HEK293 (cell line): ENCODE measurements at regions not wholly inside any gene's neighbourhood (a gene's known extent, or its start where the extent isn't known, plus 50 kb on each side); places are given as distances from the start of the nearest gene placed in this dataset.

Experiments
- CTCF ChIA-PET: fragments of 350-600 bp; formaldehyde crosslinking; extraction: SDS; loops from one replicate; lab custom pipeline; 2021; ENCODE audit warnings: antibody characterized with exemption; lab: Yijun Ruan, JAX
- POLR2A ChIA-PET: fragments of 300-600 bp; formaldehyde crosslinking; extraction: SDS; loops from one replicate; lab custom pipeline; 2020; ENCODE audit warnings: antibody characterized with exemption, inconsistent platforms; lab: Yijun Ruan, JAX
- H3K27ac ChIP-seq: fragments of 200-500 bp; sonication (Bioruptor generic); 2 replicates; pipeline ENCODE4 v1.5.1; 2014; ENCODE audit warnings: low read depth, low read length, control low read depth, inconsistent platforms; ENCODE audit errors: extremely low read depth
- H3K36me3 ChIP-seq, 2 experiments: fragments of 200-500 bp in 1 of 2; sonication (Bioruptor generic) in 1 of 2; 1 replicate in 1 of 2; 2 replicates in 1 of 2; pipeline ENCODE4 v1.5.1; 2014 to 2017; ENCODE audit warnings: inconsistent platforms in 2 of 2, low read length in 2 of 2; ENCODE audit not compliant: control insufficient read depth in 2 of 2, insufficient read depth in 1 of 2
- H3K4me1 ChIP-seq: fragments of 200-500 bp; sonication (Bioruptor generic); 2 replicates; pipeline ENCODE4 v1.5.1; 2014; ENCODE audit warnings: mild to moderate bottlenecking, low read length, inconsistent platforms; ENCODE audit not compliant: control insufficient read depth, insufficient read depth
- H3K4me3 ChIP-seq: 2 replicates; pipeline ENCODE4 v1.5.1; 2011; ENCODE audit warnings: low read depth, mild to moderate bottlenecking, control low read depth, low read length, moderate library complexity
- H3K9me3 ChIP-seq: fragments of 200-500 bp; sonication (Bioruptor generic); 2 replicates; pipeline ENCODE4 v1.5.1; 2014; ENCODE audit warnings: low read depth, low read length, inconsistent platforms; ENCODE audit not compliant: control insufficient read depth, insufficient read depth
- HOXA7 ChIP-seq: sonication (generic); formaldehyde crosslinking; IDR thresholded peaks from 2 replicates; pipeline ENCODE4 v1.8.1; 2022; ENCODE audit warnings: missing genetic modification reagents, borderline replicate concordance
- IKZF3 ChIP-seq: fragments of 450-650 bp; IDR thresholded peaks from 2 replicates; pipeline ENCODE4 v1.5.0; 2018; ENCODE audit warnings: missing biosample characterization, mild to moderate bottlenecking, missing genetic modification characterization, moderate library complexity
- ZNF133 ChIP-seq: fragments of 450-650 bp; formaldehyde crosslinking; IDR thresholded peaks from 2 replicates; pipeline ENCODE4 v1.5.1; 2016; ENCODE audit warnings: missing biosample characterization, missing genetic modification characterization
- ZNF157 ChIP-seq: fragments of 450-650 bp; formaldehyde crosslinking; IDR thresholded peaks from 2 replicates; pipeline ENCODE4 v1.5.1; 2016; ENCODE audit warnings: missing biosample characterization, missing genetic modification characterization
- ZNF16 ChIP-seq: fragments of 450-650 bp; formaldehyde crosslinking; IDR thresholded peaks from 2 replicates; pipeline ENCODE4 v1.5.1; 2016; ENCODE audit warnings: low read depth, missing biosample characterization, missing genetic modification characterization
- ZNF169 ChIP-seq: fragments of 450-650 bp; formaldehyde crosslinking; IDR thresholded peaks from 2 replicates; pipeline ENCODE4 v1.5.1; 2016; ENCODE audit warnings: missing biosample characterization, missing genetic modification characterization
- ZNF184 ChIP-seq: fragments of 450-650 bp; IDR thresholded peaks from 2 replicates; pipeline ENCODE4 v1.5.1; 2018; ENCODE audit warnings: missing biosample characterization, mild to moderate bottlenecking, missing genetic modification characterization
- ZNF221 ChIP-seq: fragments of 450-650 bp; formaldehyde crosslinking; IDR thresholded peaks from 2 replicates; pipeline ENCODE4 v1.5.1; 2017; ENCODE audit warnings: missing biosample characterization, missing genetic modification characterization, borderline replicate concordance
- ZNF302 ChIP-seq: fragments of 450-650 bp; formaldehyde crosslinking; IDR thresholded peaks from 2 replicates; pipeline ENCODE4 v1.5.1; 2016; ENCODE audit warnings: missing biosample characterization, missing genetic modification characterization, low read depth
- ZNF311 ChIP-seq: fragments of 450-650 bp; formaldehyde crosslinking; IDR thresholded peaks from 2 replicates; pipeline ENCODE4 v1.5.1; 2017; ENCODE audit warnings: missing biosample characterization, missing genetic modification characterization, borderline replicate concordance
- ZNF433 ChIP-seq: fragments of 450-650 bp; formaldehyde crosslinking; IDR thresholded peaks from 2 replicates; pipeline ENCODE4 v1.5.1; 2016; ENCODE audit warnings: missing biosample characterization, missing genetic modification characterization, low read depth
- ZNF548 ChIP-seq: fragments of 450-650 bp; formaldehyde crosslinking; IDR thresholded peaks from 2 replicates; pipeline ENCODE4 v1.5.1; 2016; ENCODE audit warnings: missing biosample characterization, missing genetic modification characterization
- ZNF777 ChIP-seq: fragments of 450-650 bp; formaldehyde crosslinking; IDR thresholded peaks from 2 replicates; pipeline ENCODE4 v1.5.1; 2017; ENCODE audit warnings: missing biosample characterization, missing genetic modification characterization, borderline replicate concordance
- ZNF791 ChIP-seq: fragments of 450-650 bp; formaldehyde crosslinking; IDR thresholded peaks from 2 replicates; pipeline ENCODE4 v1.5.1; 2016; ENCODE audit warnings: missing biosample characterization, missing genetic modification characterization
- TF ChIP-seq, protein P1 (sequence below): fragments of 450-650 bp; formaldehyde crosslinking; IDR thresholded peaks from 2 replicates; pipeline ENCODE4 v1.5.1; 2016; ENCODE audit warnings: missing biosample characterization, missing genetic modification characterization
- TF ChIP-seq, protein P2 (sequence below): fragments of 450-650 bp; formaldehyde crosslinking; IDR thresholded peaks from 2 replicates; pipeline ENCODE4 v1.5.1; 2017; ENCODE audit warnings: missing biosample characterization, mild to moderate bottlenecking, missing genetic modification characterization, moderate library complexity
- TF ChIP-seq, protein P3 (sequence below): fragments of 450-650 bp; formaldehyde crosslinking; IDR thresholded peaks from 2 replicates; pipeline ENCODE4 v1.5.1; 2016; ENCODE audit warnings: missing biosample characterization, missing genetic modification characterization
- TF ChIP-seq, protein P4 (sequence below): fragments of 450-650 bp; formaldehyde crosslinking; IDR thresholded peaks from 2 replicates; pipeline ENCODE4 v1.5.1; 2016; ENCODE audit warnings: missing biosample characterization, missing genetic modification characterization
- TF ChIP-seq, protein P5 (sequence below): sonication (generic); formaldehyde crosslinking; IDR thresholded peaks from 2 replicates; pipeline ENCODE4 v1.8.1; 2022; ENCODE audit warnings: mild to moderate bottlenecking, moderate library complexity, missing genetic modification reagents
- TF ChIP-seq, protein P6 (sequence below): fragments of 450-650 bp; formaldehyde crosslinking; IDR thresholded peaks from 2 replicates; pipeline ENCODE4 v1.5.1; 2016; ENCODE audit warnings: missing biosample characterization, missing genetic modification characterization

DNA sequence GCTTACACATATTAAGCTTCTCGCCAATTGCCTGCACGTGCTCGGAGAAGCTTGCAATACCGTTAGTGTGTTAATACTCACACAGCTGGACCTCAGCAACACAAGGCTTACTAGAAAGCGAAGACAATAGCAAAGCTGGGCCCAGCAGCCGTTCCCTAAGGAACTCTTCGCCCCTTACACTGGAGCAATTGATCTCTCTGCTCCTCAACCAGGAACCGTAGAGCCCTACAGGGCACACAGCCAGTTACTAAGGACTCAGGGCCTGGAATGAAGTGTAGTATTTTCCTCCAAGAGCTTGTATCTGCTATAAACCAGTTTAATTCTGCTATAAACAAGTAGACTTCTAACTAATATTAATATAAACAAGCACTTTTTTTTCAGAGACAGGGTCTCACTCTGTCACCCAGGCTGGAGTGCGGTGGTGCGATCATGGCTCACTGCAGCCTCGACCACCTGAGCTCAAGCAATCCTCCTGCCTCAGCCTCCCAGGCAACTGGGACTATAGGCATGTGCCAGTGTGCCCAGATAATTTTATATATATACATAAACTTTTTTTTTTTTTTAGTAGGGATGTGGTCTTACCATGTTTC is 67.0 kb upstream of the SIMC1 start (continued):
- no peak for TF ChIP-seq ZNF221 (tag by site-specific recombination)

DNA sequence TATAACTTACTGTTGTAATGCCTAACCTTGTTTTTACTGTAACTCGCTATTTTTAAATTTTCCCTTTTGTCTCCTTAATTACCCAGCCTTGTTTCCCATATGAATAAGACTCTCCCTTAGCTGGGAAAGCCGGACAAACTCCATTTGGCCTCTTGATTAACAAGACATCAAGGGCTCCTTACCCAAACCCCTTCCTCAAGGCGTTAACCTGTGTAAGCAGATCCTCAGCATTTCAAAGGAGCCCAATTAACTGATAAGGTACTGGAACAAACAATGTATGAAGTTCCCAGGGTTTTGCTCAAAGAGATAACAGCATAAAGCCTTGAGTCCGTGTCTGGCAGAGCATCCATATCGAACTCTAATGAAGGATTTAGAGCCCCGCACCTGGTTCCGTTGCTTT is 66.0 kb upstream of the SIMC1 start:
- no peaks in the 10 kb centered on the region for H3K9me3 ChIP-seq
- H3K36me3 ChIP-seq = no peaks in the 10 kb centered on the region
- TF ChIP-seq ZNF548 (no peak), ZNF133 (tag by site-specific recombination) (no peak), ZNF169 (tag by site-specific recombination) (no peak), ZNF184 (tag by site-specific recombination) (no peak), ZNF157 (tag by site-specific recombination) (no peak), ZNF791 (tag by site-specific recombination) (no peak), HOXA7 (CRISPR knock-in tag) (no peak), ZNF777 (no peak), ZNF311 (no peak), IKZF3 (no peak), ZNF16 (tag by site-specific recombination) (no peak), ZNF302 (tag by site-specific recombination) (no peak), ZNF433 (tag by site-specific recombination) (no peak)
- TF ChIP-seq, protein P1, sequence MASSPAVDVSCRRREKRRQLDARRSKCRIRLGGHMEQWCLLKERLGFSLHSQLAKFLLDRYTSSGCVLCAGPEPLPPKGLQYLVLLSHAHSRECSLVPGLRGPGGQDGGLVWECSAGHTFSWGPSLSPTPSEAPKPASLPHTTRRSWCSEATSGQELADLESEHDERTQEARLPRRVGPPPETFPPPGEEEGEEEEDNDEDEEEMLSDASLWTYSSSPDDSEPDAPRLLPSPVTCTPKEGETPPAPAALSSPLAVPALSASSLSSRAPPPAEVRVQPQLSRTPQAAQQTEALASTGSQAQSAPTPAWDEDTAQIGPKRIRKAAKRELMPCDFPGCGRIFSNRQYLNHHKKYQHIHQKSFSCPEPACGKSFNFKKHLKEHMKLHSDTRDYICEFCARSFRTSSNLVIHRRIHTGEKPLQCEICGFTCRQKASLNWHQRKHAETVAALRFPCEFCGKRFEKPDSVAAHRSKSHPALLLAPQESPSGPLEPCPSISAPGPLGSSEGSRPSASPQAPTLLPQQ (tag by site-specific recombination) = no peak
- TF ChIP-seq, protein P2, sequence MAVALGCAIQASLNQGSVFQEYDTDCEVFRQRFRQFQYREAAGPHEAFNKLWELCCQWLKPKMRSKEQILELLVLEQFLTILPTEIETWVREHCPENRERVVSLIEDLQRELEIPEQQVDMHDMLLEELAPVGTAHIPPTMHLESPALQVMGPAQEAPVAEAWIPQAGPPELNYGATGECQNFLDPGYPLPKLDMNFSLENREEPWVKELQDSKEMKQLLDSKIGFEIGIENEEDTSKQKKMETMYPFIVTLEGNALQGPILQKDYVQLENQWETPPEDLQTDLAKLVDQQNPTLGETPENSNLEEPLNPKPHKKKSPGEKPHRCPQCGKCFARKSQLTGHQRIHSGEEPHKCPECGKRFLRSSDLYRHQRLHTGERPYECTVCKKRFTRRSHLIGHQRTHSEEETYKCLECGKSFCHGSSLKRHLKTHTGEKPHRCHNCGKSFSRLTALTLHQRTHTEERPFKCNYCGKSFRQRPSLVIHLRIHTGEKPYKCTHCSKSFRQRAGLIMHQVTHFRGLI = no peak
- TF ChIP-seq, protein P3, sequence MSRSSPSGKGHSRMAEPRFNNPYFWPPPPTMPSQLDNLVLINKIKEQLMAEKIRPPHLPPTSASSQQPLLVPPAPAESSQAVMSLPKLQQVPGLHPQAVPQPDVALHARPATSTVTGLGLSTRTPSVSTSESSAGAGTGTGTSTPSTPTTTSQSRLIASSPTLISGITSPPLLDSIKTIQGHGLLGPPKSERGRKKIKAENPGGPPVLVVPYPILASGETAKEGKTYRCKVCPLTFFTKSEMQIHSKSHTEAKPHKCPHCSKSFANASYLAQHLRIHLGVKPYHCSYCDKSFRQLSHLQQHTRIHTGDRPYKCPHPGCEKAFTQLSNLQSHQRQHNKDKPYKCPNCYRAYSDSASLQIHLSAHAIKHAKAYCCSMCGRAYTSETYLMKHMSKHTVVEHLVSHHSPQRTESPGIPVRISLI (tag by site-specific recombination) = no peak
- TF ChIP-seq, protein P4, sequence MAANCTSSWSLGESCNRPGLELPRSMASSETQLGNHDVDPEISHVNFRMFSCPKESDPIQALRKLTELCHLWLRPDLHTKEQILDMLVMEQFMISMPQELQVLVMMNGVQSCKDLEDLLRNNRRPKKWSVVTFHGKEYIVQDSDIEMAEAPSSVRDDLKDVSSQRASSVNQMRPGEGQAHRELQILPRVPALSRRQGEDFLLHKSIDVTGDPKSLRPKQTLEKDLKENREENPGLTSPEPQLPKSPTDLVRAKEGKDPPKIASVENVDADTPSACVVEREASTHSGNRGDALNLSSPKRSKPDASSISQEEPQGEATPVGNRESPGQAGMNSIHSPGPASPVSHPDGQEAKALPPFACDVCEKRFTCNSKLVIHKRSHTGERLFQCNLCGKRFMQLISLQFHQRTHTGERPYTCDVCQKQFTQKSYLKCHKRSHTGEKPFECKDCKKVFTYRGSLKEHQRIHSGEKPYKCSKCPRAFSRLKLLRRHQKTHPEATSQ (tag by site-specific recombination) = no peak
- TF ChIP-seq, protein P5, sequence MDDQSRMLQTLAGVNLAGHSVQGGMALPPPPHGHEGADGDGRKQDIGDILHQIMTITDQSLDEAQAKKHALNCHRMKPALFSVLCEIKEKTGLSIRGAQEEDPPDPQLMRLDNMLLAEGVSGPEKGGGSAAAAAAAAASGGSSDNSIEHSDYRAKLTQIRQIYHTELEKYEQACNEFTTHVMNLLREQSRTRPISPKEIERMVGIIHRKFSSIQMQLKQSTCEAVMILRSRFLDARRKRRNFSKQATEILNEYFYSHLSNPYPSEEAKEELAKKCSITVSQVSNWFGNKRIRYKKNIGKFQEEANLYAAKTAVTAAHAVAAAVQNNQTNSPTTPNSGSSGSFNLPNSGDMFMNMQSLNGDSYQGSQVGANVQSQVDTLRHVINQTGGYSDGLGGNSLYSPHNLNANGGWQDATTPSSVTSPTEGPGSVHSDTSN = no peak
- TF ChIP-seq, protein P6, sequence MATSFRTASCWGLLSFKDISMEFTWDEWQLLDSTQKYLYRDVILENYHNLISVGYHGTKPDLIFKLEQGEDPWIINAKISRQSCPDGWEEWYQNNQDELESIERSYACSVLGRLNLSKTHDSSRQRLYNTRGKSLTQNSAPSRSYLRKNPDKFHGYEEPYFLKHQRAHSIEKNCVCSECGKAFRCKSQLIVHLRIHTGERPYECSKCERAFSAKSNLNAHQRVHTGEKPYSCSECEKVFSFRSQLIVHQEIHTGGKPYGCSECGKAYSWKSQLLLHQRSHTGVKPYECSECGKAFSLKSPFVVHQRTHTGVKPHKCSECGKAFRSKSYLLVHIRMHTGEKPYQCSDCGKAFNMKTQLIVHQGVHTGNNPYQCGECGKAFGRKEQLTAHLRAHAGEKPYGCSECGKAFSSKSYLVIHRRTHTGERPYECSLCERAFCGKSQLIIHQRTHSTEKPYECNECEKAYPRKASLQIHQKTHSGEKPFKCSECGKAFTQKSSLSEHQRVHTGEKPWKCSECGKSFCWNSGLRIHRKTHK (tag by site-specific recombination) = no peak
- TF ChIP-seq, all 188 proteins: peak for 0
- ChIA-PET POLR2A (no interaction called here), CTCF (no interaction called here)
- H3K27ac ChIP-seq = no peak overlapping the region
- H3K4me3 ChIP-seq = no peak overlapping the region
- no peaks in the 10 kb centered on the region for H3K4me1 ChIP-seq
